Suppressor macrophage (primary cell): ENCODE measurements at regions not wholly inside any gene's neighbourhood (a gene's known extent, or its start where the extent isn't known, plus 50 kb on each side); places are given as distances from the start of the nearest gene placed in this dataset.

Source experiments
- DNase-seq, 4 experiments: peaks; one replicate each; pipeline ENCODE4 v3.0.0-alpha.2; 2020 to 2022

DNA sequence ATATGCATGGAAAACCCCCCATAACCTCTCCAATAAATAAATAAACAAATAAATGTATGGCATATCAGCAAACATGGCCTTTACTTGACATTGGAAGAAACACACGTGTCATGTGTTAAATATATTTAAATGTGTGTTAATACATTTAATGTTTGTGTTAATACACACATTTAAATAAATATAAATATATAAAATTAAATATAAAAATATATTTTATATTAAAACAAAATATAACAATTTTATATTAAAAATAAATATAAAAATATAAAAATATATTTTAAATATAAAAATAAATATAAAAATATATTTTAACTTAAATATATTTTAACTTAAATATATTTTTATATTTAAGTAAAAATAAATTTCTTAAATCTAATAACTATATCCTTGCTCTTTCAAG, 187.6 kb upstream of the CXXC4 start:
- no peak for DNase-seq

GRCh38 chr4:104693601-104694201, 199.0 kb upstream of the CXXC4 start:
- DNase-seq = peak; percentile 13 to 52 (median 24)

DNA sequence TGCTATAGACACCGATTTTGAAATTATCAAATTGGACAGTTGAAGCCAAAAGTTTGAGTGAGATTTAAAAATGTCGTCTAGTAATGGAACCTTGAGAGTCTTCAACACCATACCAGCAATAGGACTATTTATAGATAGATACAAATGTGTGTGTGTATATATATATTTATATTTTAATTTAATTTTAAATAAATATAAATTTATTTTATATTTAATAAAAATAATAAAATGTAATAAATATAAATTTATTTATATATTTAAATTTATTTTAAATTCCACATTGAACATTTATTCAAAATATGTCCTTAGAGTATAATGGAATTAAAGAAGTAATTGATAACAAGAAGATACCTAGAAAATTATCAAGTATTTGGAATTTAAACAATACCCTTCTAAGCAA, 221.9 kb upstream of the CXXC4 start:
- DNase-seq = no peak

GRCh38 chr4:104719539-104720230, 225.0 kb upstream of the CXXC4 start:
- DNase-seq = no peak

GRCh38 chr4:104722467-104722866, 227.8 kb upstream of the CXXC4 start:
- DNase-seq = no peak

- no peak for DNase-seq
These were observed 231.3 kb upstream of the CXXC4 start for GRCh38 chr4:104726002-104726401.

- DNase-seq = no peak
These were observed 232.9 kb upstream of the CXXC4 start for GRCh38 chr4:104727643-104728042.

GRCh38 chr4:104728380-104729122, 233.9 kb upstream of the CXXC4 start:
- no peak for DNase-seq

DNA sequence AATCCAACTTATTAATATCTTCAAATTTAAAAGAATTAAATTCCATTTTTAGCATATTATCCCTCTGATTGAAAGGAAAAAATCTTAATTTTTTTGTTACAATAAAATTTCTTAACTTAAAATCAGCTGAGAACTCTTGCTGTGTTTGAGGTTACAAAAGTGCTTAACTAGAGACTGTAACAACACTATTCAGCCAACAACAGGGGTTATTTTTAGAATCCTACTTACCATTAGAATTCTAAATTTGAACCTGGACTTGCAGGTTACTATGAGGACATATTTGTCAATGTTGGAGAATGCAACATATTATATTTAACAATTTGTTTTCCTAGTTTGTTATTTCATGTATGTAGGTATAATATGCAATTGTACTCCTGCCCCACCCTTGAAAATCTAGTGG, 238.1 kb upstream of the CXXC4 start:
- DNase-seq = no peak

DNA sequence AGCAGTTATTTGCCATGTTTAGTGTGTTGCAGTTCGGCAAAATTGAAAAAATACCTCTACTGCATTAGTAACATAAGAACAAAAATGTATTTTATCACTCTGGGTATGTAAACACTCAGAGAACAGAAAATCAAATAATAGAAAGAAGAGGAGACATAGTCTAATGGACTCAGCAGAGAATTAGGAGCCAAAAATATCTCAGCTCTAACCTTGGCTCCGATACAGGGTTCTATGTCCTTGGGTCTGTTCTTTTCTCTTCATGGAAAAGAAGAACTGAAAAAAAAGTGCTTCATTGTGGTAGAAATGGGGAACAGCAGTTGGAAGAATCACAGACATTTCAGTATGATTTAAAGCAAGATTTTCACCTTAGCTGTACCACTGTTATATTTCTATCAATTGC, 240.5 kb upstream of the CXXC4 start:
- no peak for DNase-seq

- no peak for DNase-seq
These were observed 245.5 kb upstream of the CXXC4 start for GRCh38 chr4:104740161-104740560.

GRCh38 chr4:104743215-104743653, 248.5 kb upstream of the CXXC4 start:
- DNase-seq = no peak

DNA sequence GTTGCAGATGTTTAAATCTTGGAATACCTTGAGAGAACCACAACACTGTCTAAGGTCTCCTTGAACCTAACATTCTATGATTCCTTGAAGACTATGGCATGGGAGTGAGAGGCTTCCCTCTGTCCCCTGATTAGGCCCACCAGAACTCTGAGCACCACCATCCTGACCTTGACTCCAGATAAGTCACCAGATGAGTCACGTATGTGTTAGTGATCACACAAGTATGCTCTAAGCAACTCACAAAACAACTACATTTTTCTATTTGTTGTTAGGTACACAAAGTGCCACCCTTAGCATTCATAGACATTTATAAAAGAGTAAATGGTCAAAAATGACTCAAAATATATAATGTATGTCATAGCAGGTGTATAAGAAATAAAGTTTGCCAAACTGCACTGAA, 252.9 kb upstream of the CXXC4 start:
- DNase-seq = no peak

DNA sequence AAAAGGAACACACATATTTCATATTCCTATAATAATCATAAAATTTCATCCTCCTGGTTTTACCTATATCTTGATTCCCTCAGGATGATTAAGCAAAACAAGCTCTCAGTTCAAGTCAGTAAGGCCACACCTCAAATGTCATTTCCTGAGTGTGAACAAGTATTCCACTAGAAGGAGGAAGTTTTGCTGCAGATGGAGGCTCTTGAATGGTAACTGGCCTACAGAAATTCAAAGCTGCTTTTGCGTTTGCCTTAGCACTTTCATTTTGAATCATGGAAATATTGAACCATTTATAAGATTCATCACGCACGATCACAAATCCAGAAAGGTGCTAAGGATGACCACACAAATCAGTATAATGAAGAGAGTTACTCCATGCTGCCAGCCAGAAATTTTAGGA, 254.4 kb upstream of the CXXC4 start:
- DNase-seq = peak in 3 of 4 experiments; percentile 3 to 6 (median 4)

GRCh38 chr4:104750008-104750407, 255.3 kb upstream of the CXXC4 start:
- DNase-seq = no peak

DNA sequence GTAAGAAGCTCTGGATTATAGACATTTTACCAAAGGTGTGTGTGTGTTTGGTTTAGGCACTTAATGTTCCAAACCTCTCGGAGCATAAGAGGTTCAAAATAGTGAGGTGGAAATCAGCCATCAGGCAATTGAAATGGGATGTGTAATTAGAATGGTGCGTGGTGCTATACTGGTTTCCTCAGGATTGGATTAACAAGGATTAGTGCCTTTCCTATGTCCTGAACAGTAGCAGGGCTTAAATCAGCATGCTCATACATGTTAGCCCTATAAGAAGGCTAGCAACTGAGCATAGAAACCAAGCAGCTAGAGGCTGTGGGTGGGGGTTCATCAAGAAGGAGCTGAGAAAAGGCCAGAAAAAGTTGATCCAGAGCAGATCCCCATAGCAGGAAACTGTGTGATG, 256.8 kb upstream of the CXXC4 start:
- no peak for DNase-seq

GRCh38 chr4:104752337-104752736, 257.6 kb upstream of the CXXC4 start:
- DNase-seq = no peak

- DNase-seq = no peak
These were observed 262.1 kb upstream of the CXXC4 start for GRCh38 chr4:104756837-104757236.

DNA sequence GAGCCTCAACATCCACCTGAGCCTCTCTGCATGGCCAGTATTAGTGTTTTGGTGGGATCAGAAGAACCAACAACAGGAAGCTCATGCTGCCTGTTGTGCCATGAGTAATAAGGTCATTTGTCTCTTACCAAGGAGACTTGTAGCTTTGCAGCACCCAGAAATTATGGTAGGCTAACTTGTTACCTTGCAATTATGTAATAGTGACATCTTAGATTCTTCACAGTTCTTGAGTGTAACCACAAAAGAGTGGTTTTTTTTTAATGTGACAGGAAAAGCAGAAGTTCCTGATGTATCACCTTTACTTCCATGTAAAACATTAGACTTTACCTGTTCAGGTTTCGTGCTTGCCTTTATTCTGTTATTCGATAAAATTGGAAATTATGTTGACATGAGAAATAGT, 263.9 kb upstream of the CXXC4 start:
- no peak for DNase-seq

DNA sequence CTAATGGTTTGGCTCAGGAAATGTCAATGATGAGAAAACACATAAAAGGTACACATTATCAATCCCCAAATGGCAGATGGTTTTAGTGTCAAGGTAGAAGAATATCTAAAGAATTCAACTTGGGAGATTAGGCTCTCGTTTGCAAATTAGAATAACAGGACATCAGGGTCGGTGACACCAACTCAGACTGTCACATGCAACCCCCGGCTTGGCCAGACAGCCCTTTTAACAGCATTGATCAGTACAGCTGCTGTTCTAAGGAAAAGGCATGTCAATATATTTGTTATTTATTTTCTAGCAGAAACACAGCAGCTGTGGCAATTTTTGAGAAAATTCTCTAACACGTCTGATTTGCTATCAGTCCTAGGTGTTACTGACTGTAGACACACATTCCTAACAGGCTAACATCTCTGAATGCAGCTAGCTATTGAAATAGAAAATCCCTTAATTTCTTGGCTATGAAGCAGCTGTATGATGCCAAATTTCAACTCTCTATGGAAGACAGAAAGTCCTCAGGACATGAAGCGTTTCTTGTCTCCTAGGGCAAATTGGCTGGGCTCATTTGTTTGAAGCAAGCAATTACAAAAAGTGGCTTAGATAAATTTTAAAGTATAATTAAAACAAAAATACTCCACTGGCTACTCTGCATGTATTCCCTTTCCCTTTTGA, 269.0 kb upstream of the CXXC4 start:
- DNase-seq = no peak

GRCh38 chr4:104766676-104767075, 272.0 kb upstream of the CXXC4 start:
- no peak for DNase-seq

DNA sequence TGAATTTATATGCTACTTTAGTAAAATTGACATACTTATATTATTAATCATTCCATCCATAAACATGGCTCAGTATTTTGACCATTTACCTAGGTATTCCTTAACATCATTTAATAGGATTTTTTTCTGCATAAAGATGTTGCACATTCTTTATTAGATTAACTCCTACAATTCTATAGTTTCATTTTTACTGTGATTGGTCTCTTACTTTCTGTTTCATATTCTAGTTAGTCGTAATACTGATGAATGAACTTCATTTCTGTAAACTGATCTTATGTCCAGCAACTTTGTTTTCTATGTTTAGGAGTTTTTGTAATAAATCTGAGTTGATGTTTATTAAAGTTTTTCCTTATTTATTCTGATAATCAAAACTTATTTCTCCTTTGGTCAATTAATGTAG, 278.2 kb upstream of the CXXC4 start:
- no peak for DNase-seq

DNA sequence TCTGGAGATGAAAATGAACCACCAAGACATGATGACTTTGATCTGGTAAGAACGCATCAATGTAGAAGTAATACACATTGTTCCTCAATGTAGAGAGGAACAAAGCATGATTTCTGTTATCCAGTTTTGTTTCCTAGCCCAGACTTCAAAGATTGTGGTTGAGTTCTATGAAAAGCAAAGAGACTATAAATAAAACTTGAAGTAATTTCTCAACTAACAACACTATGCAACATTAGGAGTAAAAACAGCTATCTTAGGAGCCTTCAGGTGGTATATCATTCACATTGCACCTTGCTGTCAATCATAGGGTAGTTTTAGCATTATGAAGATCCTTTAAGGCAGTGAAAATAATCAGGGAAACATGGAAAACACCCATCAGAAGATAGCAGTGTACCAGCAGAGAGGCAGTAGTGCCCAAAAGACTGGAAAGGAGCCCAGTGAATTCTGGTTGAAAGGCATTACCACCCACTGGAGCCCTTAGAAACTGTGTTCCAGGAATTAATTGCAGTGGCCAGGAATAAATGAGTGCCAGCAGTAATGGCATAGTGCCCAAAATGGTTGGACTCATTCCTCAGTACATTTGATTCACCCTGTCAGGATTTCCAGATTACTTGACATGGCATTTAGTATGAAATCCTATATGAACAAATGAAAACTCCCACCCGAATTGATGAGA, 300.7 kb upstream of the CXXC4 start:
- DNase-seq = no peak
